ENCODE measurements at regions not wholly inside any gene's neighbourhood (a gene's known extent, or its start where the extent isn't known, plus 50 kb on each side); places are given as distances from the start of the nearest gene placed in this dataset.

GRCh38 chr13:40084934-40085333 is 429.5 kb downstream of the COG6 start:
- DNase-seq, result no peak

GRCh38 chr13:40087091-40088002 is 431.9 kb downstream of the COG6 start:
- DNase-seq, result peak; percentile 26

- DNase-seq, result no peak
Observed at GRCh38 chr13:40094056-40094455, 438.6 kb downstream of the COG6 start.

- no peak for DNase-seq
Observed at GRCh38 chr13:40095695-40096356, 440.4 kb downstream of the COG6 start.

- DNase-seq, result no peak
Observed at GRCh38 chr13:40096357-40096901, 441.0 kb downstream of the COG6 start.

GRCh38 chr13:40098246-40098645 is 442.8 kb downstream of the COG6 start:
- no peak for DNase-seq

- no peak for DNase-seq
Observed at GRCh38 chr13:40101708-40102359, 446.4 kb downstream of the COG6 start.

GRCh38 chr13:40102360-40102727 is 446.9 kb downstream of the COG6 start:
- no peak for DNase-seq

- DNase-seq, result no peak
Observed at GRCh38 chr13:40102854-40103253, 447.4 kb downstream of the COG6 start.

GRCh38 chr13:40103864-40104263 is 448.4 kb downstream of the COG6 start:
- no peak for DNase-seq

GRCh38 chr13:40105231-40105630 is 449.8 kb downstream of the COG6 start:
- DNase-seq, result no peak

- DNase-seq, result no peak
Observed at GRCh38 chr13:40109351-40109844, 453.9 kb downstream of the COG6 start.

- no peak for DNase-seq
Observed at GRCh38 chr13:40113643-40114304, 458.3 kb downstream of the COG6 start.

GRCh38 chr13:40114305-40114896 is 458.9 kb downstream of the COG6 start:
- no peak for DNase-seq

GRCh38 chr13:40115426-40115825 is 460.0 kb downstream of the COG6 start:
- DNase-seq, result no peak

GRCh38 chr13:40116008-40116407 is 460.5 kb downstream of the COG6 start:
- no peak for DNase-seq

GRCh38 chr13:40118337-40118736 is 462.9 kb downstream of the COG6 start:
- DNase-seq, result no peak

- no peak for DNase-seq
Observed at GRCh38 chr13:40119852-40120251, 464.4 kb downstream of the COG6 start.

- DNase-seq, result no peak
Observed at GRCh38 chr13:40120288-40120687, 464.8 kb downstream of the COG6 start.

GRCh38 chr13:40120781-40121180 is 465.3 kb downstream of the COG6 start:
- DNase-seq, result no peak

GRCh38 chr13:40121722-40122121 is 466.3 kb downstream of the COG6 start:
- DNase-seq, result no peak

- no peak for DNase-seq
Observed at GRCh38 chr13:40123962-40124632, 468.6 kb downstream of the COG6 start.

Data from DMS 273 treated with DMSO at 0.1 percent for 48 hours (cell line).